ENCODE measurements at regions not wholly inside any gene's neighbourhood (a gene's known extent, or its start where the extent isn't known, plus 50 kb on each side); places are given as distances from the start of the nearest gene placed in this dataset.
"Not testable (repeated sequence)": the region's sequence is repeated elsewhere in the genome, so short reads cannot be mapped to it uniquely, and the experiment has no call there.

GRCh38 chr4:121616449-121616848 lies 80.3 kb downstream of the ANXA5 start:
- not testable (repeated sequence) for DNase-seq

GRCh38 chr4:121614101-121614500 lies 82.7 kb downstream of the ANXA5 start:
- DNase-seq: no peak

- DNase-seq: no peak
These were observed 97.7 kb downstream of the ANXA5 start for GRCh38 chr4:121599049-121599448.

- no peak for DNase-seq
These were observed 99.3 kb downstream of the ANXA5 start for GRCh38 chr4:121597346-121597934.

- DNase-seq: no peak
These were observed 101.8 kb downstream of the ANXA5 start for GRCh38 chr4:121594796-121595526.

GRCh38 chr4:121593760-121594159 lies 103.0 kb downstream of the ANXA5 start:
- no peak for DNase-seq

- DNase-seq: not testable (repeated sequence)
These were observed 104.5 kb downstream of the ANXA5 start for GRCh38 chr4:121592257-121592656.

GRCh38 chr4:121584836-121585235 lies 111.9 kb downstream of the ANXA5 start:
- DNase-seq: no peak

- DNase-seq: no peak
These were observed 113.4 kb downstream of the ANXA5 start for GRCh38 chr4:121583396-121583795.

GRCh38 chr4:121582296-121582695 lies 114.5 kb downstream of the ANXA5 start:
- no peak for DNase-seq

GRCh38 chr4:121575392-121575791 lies 121.4 kb downstream of the ANXA5 start:
- not testable (repeated sequence) for DNase-seq

- DNase-seq: no peak
These were observed 122.2 kb downstream of the ANXA5 start for GRCh38 chr4:121574618-121575017.

GRCh38 chr4:121567748-121568147 lies 129.0 kb downstream of the ANXA5 start:
- no peak for DNase-seq

- DNase-seq: no peak
These were observed 131.9 kb downstream of the ANXA5 start for GRCh38 chr4:121564840-121565375.

- no peak for DNase-seq
These were observed 134.0 kb downstream of the ANXA5 start for GRCh38 chr4:121562811-121563210.

GRCh38 chr4:121555315-121556107 lies 141.3 kb downstream of the ANXA5 start:
- DNase-seq: no peak

GRCh38 chr4:121554382-121554781 lies 142.4 kb downstream of the ANXA5 start:
- no peak for DNase-seq

GRCh38 chr4:121551881-121552280 lies 144.9 kb downstream of the ANXA5 start:
- DNase-seq: no peak

- DNase-seq: no peak
These were observed 145.5 kb downstream of the ANXA5 start for GRCh38 chr4:121551271-121551670.

- no peak for DNase-seq
These were observed 155.1 kb downstream of the ANXA5 start for GRCh38 chr4:121541696-121542095.

GRCh38 chr4:121535351-121535750 lies 154.5 kb upstream of the QRFPR start:
- DNase-seq: no peak

GRCh38 chr4:121534187-121534586 lies 153.4 kb upstream of the QRFPR start:
- no peak for DNase-seq

- no peak for DNase-seq
These were observed 145.7 kb upstream of the QRFPR start for GRCh38 chr4:121526509-121526908.

All from NCI-H146 (cell line).